K562 (cell line): ENCODE measurements at regions not wholly inside any gene's neighbourhood (a gene's known extent, or its start where the extent isn't known, plus 50 kb on each side); places are given as distances from the start of the nearest gene placed in this dataset.

Experiments
- ESRRA ChIP-seq: fragments of 450-650 bp; IDR thresholded peaks from 2 replicates; pipeline ENCODE4 v1.6.1; 2014; ENCODE audit warnings: low read depth, mild to moderate bottlenecking, moderate library complexity, borderline replicate concordance
- GATA2 ChIP-seq: sonication (generic); formaldehyde crosslinking; IDR thresholded peaks from 2 replicates; pipeline ENCODE4 v1.4.0; 2020; ENCODE audit warnings: mild to moderate bottlenecking, missing genetic modification reagents
- HNRNPH1 ChIP-seq: fragments of 200-400 bp; formaldehyde crosslinking; optimal IDR thresholded peaks from 2 replicates; pipeline ENCODE3; 2017; ENCODE audit warnings: low read depth, mild to moderate bottlenecking, low read length, moderate library complexity
- RBBP5 ChIP-seq: fragments of 200-600 bp; sonication (generic); IDR thresholded peaks from 2 replicates; pipeline ENCODE4 v1.6.1; 2012; ENCODE audit warnings: borderline replicate concordance, mild to moderate bottlenecking, low read length, control low read depth, inconsistent platforms; ENCODE audit not compliant: insufficient read depth, poor library complexity, severe bottlenecking
- REST ChIP-seq, 2 experiments: fragments of 450-650 bp; formaldehyde crosslinking in 1 of 2; IDR thresholded peaks; 2 replicates each; pipeline versions ENCODE4 v1.4.0 to v1.6.1; 2014 to 2020; ENCODE audit warnings: mild to moderate bottlenecking in 2 of 2, borderline replicate concordance in 1 of 2, low read depth in 1 of 2
- RNF2 ChIP-seq: sonication (generic); IDR thresholded peaks from 2 replicates; pipeline ENCODE4 v1.6.1; 2016
- TAF15 ChIP-seq: fragments of 200-400 bp; formaldehyde crosslinking; IDR thresholded peaks from 2 replicates; pipeline ENCODE4 v1.6.1; 2017; ENCODE audit warnings: mild to moderate bottlenecking, low read depth, low read length, moderate library complexity
- TSC22D4 ChIP-seq: fragments of 450-650 bp; IDR thresholded peaks from 2 replicates; pipeline ENCODE4 v1.6.1; 2016; ENCODE audit warnings: missing genetic modification characterization, missing biosample characterization, control low read depth
- XRCC4 ChIP-seq: IDR thresholded peaks from one replicate; pipeline ENCODE4 v1.6.1; 2011; ENCODE audit not compliant: insufficient read depth, insufficient read length; ENCODE audit errors: extremely low read depth
- YY1 ChIP-seq, 3 experiments: IDR thresholded peaks; 2 replicates each; pipeline ENCODE4 v1.6.1; 2011; ENCODE audit warnings: low read length in 2 of 3, mild to moderate bottlenecking in 2 of 3, moderate library complexity in 2 of 3, borderline replicate concordance in 1 of 3, control low read depth in 1 of 3, low read depth in 1 of 3; ENCODE audit not compliant: insufficient read depth in 3 of 3, insufficient replicate concordance in 2 of 3, control insufficient read depth in 1 of 3, insufficient read length in 1 of 3; ENCODE audit errors: extremely low read depth in 1 of 3
- ZNF133 ChIP-seq: fragments of 250-450 bp; sonication (Bioruptor Pico); IDR thresholded peaks from 2 replicates; pipeline ENCODE4 v1.4.0; 2020; ENCODE audit warnings: mild to moderate bottlenecking
- TF ChIP-seq, protein P1 (sequence below), 2 experiments: fragments of 450-650 bp in 1 of 2; sonication (generic) in 1 of 2; formaldehyde crosslinking; conservative IDR thresholded peaks; 2 replicates each; pipeline versions ENCODE4 v1.4.0 to v1.8.1; 2020 to 2022; ENCODE audit warnings: mild to moderate bottlenecking in 1 of 2, missing genetic modification reagents in 1 of 2
- TF ChIP-seq, protein P2 (sequence below): fragments of 450-650 bp; IDR thresholded peaks from 2 replicates; pipeline ENCODE4 v1.6.1; 2016

DNA sequence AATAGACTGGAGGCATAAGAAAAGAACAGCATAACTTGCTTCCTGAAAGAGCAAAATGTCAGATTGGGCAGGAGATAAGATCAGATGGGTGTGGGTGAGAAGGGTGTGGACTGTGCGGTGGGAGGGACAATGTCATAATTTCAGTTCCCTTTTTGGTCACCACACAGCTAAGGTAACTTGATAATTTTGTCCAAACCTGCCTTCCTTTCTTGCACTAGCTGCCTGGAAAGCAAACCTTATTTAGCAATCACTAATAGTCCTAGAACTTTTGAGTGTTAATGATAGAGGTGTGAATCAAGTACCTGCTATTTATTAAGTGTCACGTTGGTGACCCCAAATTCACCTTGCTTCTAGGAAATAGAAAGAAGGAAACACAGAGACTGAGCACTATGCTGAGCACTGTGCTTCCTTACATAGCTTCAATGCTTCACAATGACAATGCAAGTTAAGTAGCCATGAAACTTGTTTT is 72.4 kb upstream of the SP4 start (continued):
- TF ChIP-seq REST (IDR thresholded peaks at IDR 0.05; ENCODE audit: borderline replicate concordance) (no peak), REST (CRISPR knock-in tag; IDR thresholded peaks at IDR 0.05; ENCODE audit: low read depth) (no peak), YY1 (IDR thresholded peaks at IDR 0.05; ENCODE audit: borderline replicate concordance in 1 of 3, control insufficient read depth in 1 of 3, extremely low read depth in 1 of 3, insufficient read depth in 3 of 3, insufficient read length in 1 of 3, insufficient replicate concordance in 2 of 3, low read depth in 1 of 3, low read length in 2 of 3) (no peak), XRCC4 (no peak), HNRNPH1 (no peak), RBBP5 (no peak), ESRRA (peak; percentile 53; the same call in 1 of the 2 replicates), RNF2 (peak; percentile 13; the same call in 1 of the 2 replicates), TSC22D4 (tag) (no peak), ZNF133 (CRISPR knock-in tag) (no peak), TAF15 (no peak), GATA2 (peak; percentile 25; the same call in 1 of the 2 replicates)
- TF ChIP-seq, protein P1, sequence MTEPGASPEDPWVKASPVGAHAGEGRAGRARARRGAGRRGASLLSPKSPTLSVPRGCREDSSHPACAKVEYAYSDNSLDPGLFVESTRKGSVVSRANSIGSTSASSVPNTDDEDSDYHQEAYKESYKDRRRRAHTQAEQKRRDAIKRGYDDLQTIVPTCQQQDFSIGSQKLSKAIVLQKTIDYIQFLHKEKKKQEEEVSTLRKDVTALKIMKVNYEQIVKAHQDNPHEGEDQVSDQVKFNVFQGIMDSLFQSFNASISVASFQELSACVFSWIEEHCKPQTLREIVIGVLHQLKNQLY (CRISPR knock-in tag; conservative IDR thresholded peaks at IDR 0.05), result no peak
- TF ChIP-seq, protein P2, sequence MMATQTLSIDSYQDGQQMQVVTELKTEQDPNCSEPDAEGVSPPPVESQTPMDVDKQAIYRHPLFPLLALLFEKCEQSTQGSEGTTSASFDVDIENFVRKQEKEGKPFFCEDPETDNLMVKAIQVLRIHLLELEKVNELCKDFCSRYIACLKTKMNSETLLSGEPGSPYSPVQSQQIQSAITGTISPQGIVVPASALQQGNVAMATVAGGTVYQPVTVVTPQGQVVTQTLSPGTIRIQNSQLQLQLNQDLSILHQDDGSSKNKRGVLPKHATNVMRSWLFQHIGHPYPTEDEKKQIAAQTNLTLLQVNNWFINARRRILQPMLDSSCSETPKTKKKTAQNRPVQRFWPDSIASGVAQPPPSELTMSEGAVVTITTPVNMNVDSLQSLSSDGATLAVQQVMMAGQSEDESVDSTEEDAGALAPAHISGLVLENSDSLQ, result peak; percentile 51; the same call in 1 of the 2 replicates
